Kidney epithelial cell (primary cell): ENCODE measurements at regions not wholly inside any gene's neighbourhood (a gene's known extent, or its start where the extent isn't known, plus 50 kb on each side); places are given as distances from the start of the nearest gene placed in this dataset.

ENCODE experiments used
- DNase-seq: peaks from one replicate; pipeline ENCODE4 v3.0.0-alpha.2; 2010; ENCODE audit warnings: low read depth
- H3K27me3 ChIP-seq: 2 replicates; pipeline ENCODE4 v1.6.0; 2011; ENCODE audit warnings: low read length; ENCODE audit not compliant: control insufficient read depth, insufficient read depth
- H3K36me3 ChIP-seq: 2 replicates; pipeline ENCODE4 v1.5.1; 2011; ENCODE audit warnings: low read length; ENCODE audit not compliant: control insufficient read depth, insufficient read depth
- H3K4me3 ChIP-seq: 2 replicates; pipeline ENCODE4 v1.5.1; 2011; ENCODE audit warnings: low read depth, mild to moderate bottlenecking, control low read depth, low read length
- TF ChIP-seq, protein P1 (sequence below): IDR thresholded peaks from 2 replicates; pipeline ENCODE4 v1.5.1; 2011; ENCODE audit warnings: mild to moderate bottlenecking, moderate library complexity, low read length, control low read depth, inconsistent platforms; ENCODE audit not compliant: insufficient read depth, poor library complexity, severe bottlenecking

DNA sequence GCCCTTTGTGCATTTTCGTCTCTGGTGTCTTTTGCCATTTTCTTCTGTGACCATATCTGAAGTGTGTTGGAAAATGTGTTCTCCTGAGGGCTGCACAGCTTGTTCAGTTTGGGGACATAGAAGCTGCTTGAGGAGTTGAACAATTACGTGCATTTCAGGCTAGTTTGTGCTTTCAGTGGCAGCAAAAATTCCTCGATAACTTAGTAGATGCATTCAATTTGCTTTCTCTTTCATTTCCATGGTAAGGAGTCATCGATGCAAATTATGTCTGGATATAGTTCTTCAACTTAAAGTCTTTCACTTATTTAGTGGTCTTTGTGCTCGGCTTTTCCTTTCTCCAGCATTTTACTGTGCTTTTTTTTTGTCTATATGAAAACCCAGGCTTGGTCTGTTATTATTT, 441.5 kb downstream of the PLA2G4A start:
- TF ChIP-seq, protein P1, sequence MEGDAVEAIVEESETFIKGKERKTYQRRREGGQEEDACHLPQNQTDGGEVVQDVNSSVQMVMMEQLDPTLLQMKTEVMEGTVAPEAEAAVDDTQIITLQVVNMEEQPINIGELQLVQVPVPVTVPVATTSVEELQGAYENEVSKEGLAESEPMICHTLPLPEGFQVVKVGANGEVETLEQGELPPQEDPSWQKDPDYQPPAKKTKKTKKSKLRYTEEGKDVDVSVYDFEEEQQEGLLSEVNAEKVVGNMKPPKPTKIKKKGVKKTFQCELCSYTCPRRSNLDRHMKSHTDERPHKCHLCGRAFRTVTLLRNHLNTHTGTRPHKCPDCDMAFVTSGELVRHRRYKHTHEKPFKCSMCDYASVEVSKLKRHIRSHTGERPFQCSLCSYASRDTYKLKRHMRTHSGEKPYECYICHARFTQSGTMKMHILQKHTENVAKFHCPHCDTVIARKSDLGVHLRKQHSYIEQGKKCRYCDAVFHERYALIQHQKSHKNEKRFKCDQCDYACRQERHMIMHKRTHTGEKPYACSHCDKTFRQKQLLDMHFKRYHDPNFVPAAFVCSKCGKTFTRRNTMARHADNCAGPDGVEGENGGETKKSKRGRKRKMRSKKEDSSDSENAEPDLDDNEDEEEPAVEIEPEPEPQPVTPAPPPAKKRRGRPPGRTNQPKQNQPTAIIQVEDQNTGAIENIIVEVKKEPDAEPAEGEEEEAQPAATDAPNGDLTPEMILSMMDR, result no peak

DNA sequence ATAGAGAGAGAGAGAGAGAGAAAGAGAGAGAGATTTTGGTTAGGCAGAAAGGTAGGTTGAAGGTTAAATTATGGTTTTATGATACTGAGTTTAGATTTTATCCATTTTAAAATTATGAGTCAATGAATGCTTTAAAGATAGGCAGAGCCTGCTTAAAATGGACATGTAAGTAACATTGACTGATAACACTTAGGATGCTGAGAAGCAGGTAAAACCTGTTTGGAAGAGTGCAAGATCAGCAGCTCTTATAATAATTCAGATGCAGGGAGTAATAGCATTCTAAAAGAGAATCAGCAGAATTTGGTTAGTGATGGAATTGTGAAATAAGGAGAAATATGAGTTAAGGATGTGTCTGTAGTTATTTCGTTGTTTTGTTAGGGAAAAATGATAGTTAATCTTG, 446.6 kb downstream of the PLA2G4A start:
- H3K27me3 ChIP-seq, result no peaks in the 10 kb centered on the region
- no peaks in the 10 kb centered on the region for H3K36me3 ChIP-seq
- TF ChIP-seq, protein P1, result no peak
- no peak for DNase-seq
- no peak overlapping the region for H3K4me3 ChIP-seq

More for the DNA sequence above, 441.5 kb downstream of the PLA2G4A start:
- Histone ChIP-seq H3K4me3 (no peak overlapping the region), H3K27me3 (no peaks in the 10 kb centered on the region), H3K36me3 (no peaks in the 10 kb centered on the region)
- no peak for DNase-seq

DNA sequence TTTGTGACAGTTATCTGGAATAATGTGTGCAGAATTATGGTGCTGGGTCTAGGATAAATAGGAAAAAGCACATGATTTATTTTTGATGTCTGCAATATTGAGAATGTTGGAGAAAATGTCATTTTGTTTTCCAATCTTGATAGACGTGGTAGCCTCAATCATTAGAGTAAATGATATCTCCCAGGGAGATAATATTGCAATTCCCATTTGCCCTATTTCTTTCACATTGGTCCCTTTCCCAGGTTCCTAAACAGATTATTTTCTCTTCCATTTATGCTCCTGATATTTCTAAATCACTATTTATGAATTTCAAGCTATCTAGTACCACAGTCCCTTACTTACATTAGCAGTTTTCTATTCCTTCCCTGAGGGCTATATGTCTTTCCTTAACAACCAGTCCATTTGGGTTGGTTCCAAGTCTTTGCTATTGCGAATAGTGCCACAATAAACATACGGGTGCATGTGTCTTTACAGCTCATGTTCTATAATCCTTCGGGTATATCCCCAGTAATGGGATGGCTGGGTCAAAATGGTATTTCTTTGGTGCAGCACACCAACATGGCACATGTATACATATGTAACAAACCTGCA, 447.3 kb downstream of the PLA2G4A start:
- H3K27me3 ChIP-seq, result no peaks in the 10 kb centered on the region
- no peaks in the 10 kb centered on the region for H3K36me3 ChIP-seq
- no peak overlapping the region for H3K4me3 ChIP-seq
- DNase-seq, result no peak
- TF ChIP-seq, protein P1, result no peak

DNA sequence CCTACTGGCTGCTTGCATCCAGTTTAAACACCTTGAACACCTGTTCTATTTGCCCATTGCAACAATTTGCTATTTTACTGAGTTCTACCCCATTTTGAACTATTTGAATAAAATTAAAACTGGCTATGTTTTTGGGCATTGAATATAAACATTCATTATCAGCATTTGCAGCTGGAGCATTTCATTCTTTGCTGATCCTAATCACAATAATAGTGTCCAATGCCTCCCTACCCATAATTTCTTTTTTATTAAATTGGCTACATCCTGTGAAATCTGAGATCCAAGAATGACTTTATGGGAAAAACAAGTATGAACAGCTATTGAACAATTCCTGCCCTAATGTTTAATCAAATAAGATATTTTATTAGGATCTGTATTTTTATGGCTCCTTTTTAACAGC, 447.9 kb downstream of the PLA2G4A start:
- Histone ChIP-seq H3K27me3 (no peaks in the 10 kb centered on the region), H3K36me3 (no peaks in the 10 kb centered on the region), H3K4me3 (no peak overlapping the region)
- TF ChIP-seq, protein P1, result no peak
- no peak for DNase-seq

DNA sequence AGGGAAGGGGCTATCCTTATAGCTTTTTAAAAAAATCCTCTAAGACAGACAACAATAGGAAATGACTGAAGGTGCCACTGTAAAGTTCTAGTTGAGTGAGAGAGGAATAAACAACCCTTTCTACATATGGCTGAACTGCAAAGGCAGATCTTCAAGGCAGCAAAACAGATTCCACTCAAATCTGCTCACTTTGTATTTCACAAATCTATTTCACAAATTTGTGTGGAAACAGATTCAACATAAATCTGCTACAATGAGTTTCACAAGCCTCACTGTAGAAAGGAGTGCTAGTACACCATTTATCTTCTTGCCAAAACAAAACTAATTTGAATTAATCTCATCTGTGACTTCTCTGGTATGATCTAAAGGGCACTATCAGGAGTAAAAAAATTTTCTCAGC, 451.3 kb downstream of the PLA2G4A start:
- Histone ChIP-seq H3K27me3 (no peaks in the 10 kb centered on the region), H3K36me3 (no peaks in the 10 kb centered on the region), H3K4me3 (no peak overlapping the region)
- no peak for DNase-seq
- TF ChIP-seq, protein P1, result no peak

DNA sequence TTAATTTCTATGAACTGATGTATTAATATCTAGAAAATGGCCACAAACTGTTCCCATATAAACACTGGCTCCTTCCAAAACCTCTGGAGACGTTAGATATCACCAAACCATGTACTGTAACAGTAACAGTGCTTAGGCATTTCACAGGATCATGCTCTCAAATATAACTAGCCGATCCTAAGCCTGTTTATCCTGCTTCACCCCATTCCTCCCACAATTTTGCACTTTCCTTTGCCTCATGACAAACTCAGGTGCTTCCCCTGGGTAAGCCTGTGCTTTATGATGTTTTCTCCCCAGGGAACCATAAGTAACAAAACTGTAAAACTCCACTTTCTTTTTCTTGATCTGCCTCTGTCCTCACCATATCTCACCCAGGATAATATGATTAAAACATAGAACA, 452.3 kb downstream of the PLA2G4A start:
- TF ChIP-seq, protein P1, result no peak
- Histone ChIP-seq H3K4me3 (no peak overlapping the region), H3K27me3 (no peaks in the 10 kb centered on the region), H3K36me3 (no peaks in the 10 kb centered on the region)
- no peak for DNase-seq
